GM21526 (cell line): ENCODE measurements at regions not wholly inside any gene's neighbourhood (a gene's known extent, or its start where the extent isn't known, plus 50 kb on each side); places are given as distances from the start of the nearest gene placed in this dataset.

Source experiments
- ATAC-seq: cut with Tn5 transposase; IDR thresholded peaks from one replicate; pipeline ENCODE4 v1.9.1; 2021; ENCODE audit warnings: moderate library complexity; ENCODE audit not compliant: unreplicated experiment, low FRiP score

GRCh38 chr3:6216135-6217026 lies 644.5 kb upstream of the GRM7 start:
- ATAC-seq = no peak

- no peak for ATAC-seq
Observed at GRCh38 chr3:6220447-6220846, 640.5 kb upstream of the GRM7 start.

GRCh38 chr3:6222069-6222468 lies 638.8 kb upstream of the GRM7 start:
- ATAC-seq = no peak

GRCh38 chr3:6223572-6223971 lies 637.3 kb upstream of the GRM7 start:
- no peak for ATAC-seq

GRCh38 chr3:6228958-6229683 lies 631.8 kb upstream of the GRM7 start:
- peak; percentile 27 for ATAC-seq

- ATAC-seq = peak; percentile 48
Observed at GRCh38 chr3:6229778-6230410, 631.0 kb upstream of the GRM7 start.

- no peak for ATAC-seq
Observed at GRCh38 chr3:6242104-6242503, 618.8 kb upstream of the GRM7 start.

- no peak for ATAC-seq
Observed at GRCh38 chr3:6248528-6248927, 612.4 kb upstream of the GRM7 start.

GRCh38 chr3:6249679-6250078 lies 611.2 kb upstream of the GRM7 start:
- peak; percentile 52 for ATAC-seq

- ATAC-seq = peak; percentile 100
Observed at GRCh38 chr3:6250167-6250566, 610.7 kb upstream of the GRM7 start.

- ATAC-seq = no peak
Observed at GRCh38 chr3:6251612-6252400, 609.1 kb upstream of the GRM7 start.

GRCh38 chr3:6254490-6254889 lies 606.4 kb upstream of the GRM7 start:
- no peak for ATAC-seq

GRCh38 chr3:6255229-6255628 lies 605.7 kb upstream of the GRM7 start:
- no peak for ATAC-seq

- ATAC-seq = peak; percentile 95
Observed at GRCh38 chr3:6260551-6261191, 600.2 kb upstream of the GRM7 start.

GRCh38 chr3:6262010-6262409 lies 598.9 kb upstream of the GRM7 start:
- no peak for ATAC-seq

- no peak for ATAC-seq
Observed at GRCh38 chr3:6264036-6264435, 596.9 kb upstream of the GRM7 start.

GRCh38 chr3:6264906-6265305 lies 596.0 kb upstream of the GRM7 start:
- no peak for ATAC-seq

GRCh38 chr3:6266135-6266534 lies 594.8 kb upstream of the GRM7 start:
- ATAC-seq = no peak

- ATAC-seq = no peak
Observed at GRCh38 chr3:6273878-6274277, 587.0 kb upstream of the GRM7 start.

GRCh38 chr3:6281662-6282061 lies 579.3 kb upstream of the GRM7 start:
- no peak for ATAC-seq
